ENCODE measurements at regions not wholly inside any gene's neighbourhood (a gene's known extent, or its start where the extent isn't known, plus 50 kb on each side); places are given as distances from the start of the nearest gene placed in this dataset.

- DNase-seq (ENCODE audit: extremely low read depth, low read depth, low spot score) = no peak
Observed at GRCh38 chr5:31049936-31050704, 143.4 kb upstream of the CDH6 start.

DNA sequence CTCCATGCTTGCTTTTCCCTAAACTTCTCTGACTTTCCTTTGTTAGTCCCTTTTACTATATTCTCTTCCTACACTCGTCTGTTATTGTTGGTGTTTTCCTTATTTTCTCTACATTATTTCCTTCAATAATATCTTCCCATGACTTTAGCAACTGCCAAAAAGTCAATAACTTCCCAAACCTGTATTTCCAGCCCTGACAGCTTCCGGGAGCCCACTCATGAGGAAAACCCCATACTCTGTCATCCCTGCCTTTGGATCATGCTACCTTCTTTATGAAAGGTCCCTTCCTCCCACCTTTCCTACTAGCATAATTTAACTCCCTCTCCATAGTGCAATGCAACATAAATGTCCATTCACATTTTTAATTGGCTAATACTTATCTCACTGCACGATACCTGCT lies 144.0 kb upstream of the CDH6 start:
- no peak for DNase-seq (ENCODE audit: extremely low read depth, low read depth, low spot score)

DNA sequence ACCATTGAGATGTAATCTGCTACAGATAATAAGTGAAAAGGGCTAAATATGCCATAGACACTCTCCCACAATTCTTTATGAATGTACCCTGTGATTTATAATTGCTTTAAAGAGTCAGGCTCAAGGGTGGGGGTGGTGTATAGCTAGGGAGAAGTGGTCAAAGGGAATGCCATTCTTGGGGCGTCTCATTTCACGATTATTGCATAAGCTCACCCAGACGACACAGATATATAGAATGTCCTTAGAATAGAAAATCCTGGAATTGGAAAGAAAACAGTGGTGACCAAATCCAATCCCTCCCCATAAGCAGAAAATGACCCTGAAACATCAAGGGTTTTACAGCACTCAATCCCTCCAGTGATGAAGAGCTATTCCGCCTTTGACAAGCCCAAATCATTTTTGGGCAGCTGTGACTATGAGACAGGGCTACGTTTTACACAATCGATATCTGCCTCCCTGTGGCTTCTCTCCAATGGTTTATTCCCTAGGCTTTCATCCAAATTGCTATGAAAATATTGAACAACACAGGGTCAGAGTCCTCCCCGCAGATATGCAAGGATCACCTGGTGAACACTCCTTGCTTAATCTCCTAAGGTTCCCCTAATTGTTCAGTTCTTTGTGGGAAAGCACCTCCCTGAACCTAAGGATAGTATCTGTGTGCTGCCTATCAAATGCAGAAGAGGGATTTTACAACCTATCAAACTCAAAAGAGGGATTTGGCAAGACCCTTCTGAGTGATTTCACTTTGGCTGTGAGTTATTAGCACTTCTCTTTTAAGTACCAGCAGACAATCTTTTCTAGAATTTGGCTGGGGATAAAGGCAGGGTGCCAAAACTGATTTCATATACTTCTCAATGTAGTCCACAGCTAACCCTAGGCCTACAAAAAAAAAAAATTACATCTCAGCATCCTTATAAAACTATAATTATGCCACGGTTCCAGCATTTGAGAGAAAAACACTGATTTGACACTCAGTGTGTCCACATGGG lies 144.9 kb upstream of the CDH6 start:
- DNase-seq (ENCODE audit: extremely low read depth, low read depth, low spot score) = no peak

- DNase-seq (ENCODE audit: extremely low read depth, low read depth, low spot score) = no peak
Observed at GRCh38 chr5:31047621-31048020, 145.9 kb upstream of the CDH6 start.

- DNase-seq (ENCODE audit: extremely low read depth, low read depth, low spot score) = no peak
Observed at GRCh38 chr5:31047007-31047406, 146.5 kb upstream of the CDH6 start.

- DNase-seq (ENCODE audit: extremely low read depth, low read depth, low spot score) = no peak
Observed at GRCh38 chr5:31036411-31036810, 157.1 kb upstream of the CDH6 start.

DNA sequence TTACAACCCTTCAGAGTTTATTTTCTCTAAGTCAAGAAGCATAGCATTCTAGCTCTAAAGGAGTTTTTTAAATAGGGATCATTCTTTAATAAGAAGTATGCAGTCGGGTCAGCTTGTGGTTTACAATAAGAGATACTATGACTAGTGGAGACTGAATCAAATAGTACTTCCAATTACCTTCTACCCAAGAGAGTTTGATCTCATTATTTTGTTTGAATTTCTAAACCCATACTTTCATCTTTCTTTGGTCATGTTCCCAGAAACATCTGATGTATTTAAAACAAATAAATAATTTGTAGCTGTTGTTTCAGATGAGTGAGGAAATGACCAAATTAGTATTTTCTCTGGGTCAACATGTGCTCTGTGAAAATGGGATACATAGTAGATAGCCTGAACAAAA lies 160.2 kb upstream of the CDH6 start:
- DNase-seq (ENCODE audit: extremely low read depth, low read depth, low spot score) = no peak

GRCh38 chr5:31029925-31030324 lies 163.6 kb upstream of the CDH6 start:
- DNase-seq (ENCODE audit: extremely low read depth, low read depth, low spot score) = no peak

DNA sequence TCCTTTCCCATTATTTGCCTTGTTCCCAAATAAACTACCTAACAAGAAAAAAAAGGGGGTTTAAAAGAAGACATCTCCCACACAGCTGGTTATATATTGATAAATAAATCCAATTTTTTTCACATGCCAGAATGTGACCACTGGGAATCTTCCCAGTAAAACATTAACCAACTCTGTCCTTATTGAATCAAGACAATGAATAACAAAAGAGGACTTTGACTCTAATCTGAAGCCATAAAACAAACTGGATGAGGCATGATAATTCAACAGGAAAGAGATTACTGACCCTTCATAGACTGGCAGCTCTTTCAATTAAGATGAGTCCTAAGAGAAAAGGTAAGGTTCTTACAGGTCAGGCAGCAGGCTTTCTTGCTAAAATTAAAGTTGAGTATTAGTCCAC lies 165.8 kb upstream of the CDH6 start:
- DNase-seq (ENCODE audit: extremely low read depth, low read depth, low spot score) = no peak

GRCh38 chr5:31023105-31023504 lies 170.4 kb upstream of the CDH6 start:
- DNase-seq (ENCODE audit: extremely low read depth, low read depth, low spot score) = no peak

DNA sequence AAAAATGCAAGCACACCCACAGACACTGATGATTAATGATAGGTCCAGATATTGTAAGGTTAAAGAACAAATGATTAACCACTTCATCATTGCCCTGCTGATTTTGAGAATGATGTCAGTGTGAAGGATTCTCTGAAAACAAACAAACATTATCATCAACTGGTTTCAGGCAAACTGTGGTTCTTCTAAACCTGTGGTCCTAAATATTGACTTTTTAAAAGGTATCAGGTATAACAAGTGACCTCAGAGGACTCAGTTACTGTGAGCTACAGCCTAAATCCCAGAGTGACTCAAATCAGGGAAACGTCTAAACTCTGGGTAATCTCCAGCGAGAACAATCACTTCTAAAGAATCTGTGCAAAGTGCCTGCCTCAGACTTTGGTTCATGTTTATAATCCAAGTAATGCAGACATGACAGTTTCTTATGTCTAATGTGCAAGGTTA lies 172.3 kb upstream of the CDH6 start:
- no peak for DNase-seq (ENCODE audit: extremely low read depth, low read depth, low spot score)

- DNase-seq (ENCODE audit: extremely low read depth, low read depth, low spot score) = no peak
Observed at GRCh38 chr5:31008231-31008630, 185.3 kb upstream of the CDH6 start.

- DNase-seq (ENCODE audit: extremely low read depth, low read depth, low spot score) = no peak
Observed at GRCh38 chr5:31007672-31008071, 185.8 kb upstream of the CDH6 start.

DNA sequence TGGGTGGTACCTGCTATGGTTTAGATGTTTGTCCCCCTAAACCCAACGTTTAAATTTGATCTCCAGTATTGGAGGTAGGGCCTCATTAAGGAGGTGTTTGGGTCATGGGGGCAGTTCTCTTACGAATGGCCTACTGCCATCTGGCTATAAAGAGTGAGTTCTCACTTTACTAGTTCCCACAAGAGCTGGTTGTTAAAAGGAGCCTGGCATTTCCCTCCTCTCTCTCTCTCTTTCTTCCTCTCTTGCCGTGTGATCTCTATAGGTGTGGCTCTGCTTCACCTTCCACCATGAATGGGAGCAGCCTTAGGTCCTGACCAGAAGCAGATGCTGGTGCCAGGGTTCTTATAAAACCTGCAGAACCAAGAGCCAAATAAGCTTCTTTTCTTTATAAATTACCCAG lies 193.2 kb upstream of the CDH6 start:
- no peak for DNase-seq (ENCODE audit: extremely low read depth, low read depth, low spot score)

- no peak for DNase-seq (ENCODE audit: extremely low read depth, low read depth, low spot score)
Observed at GRCh38 chr5:30997681-30998080, 195.8 kb upstream of the CDH6 start.

- DNase-seq (ENCODE audit: extremely low read depth, low read depth, low spot score) = no peak
Observed at GRCh38 chr5:30994902-30995301, 198.6 kb upstream of the CDH6 start.

GRCh38 chr5:30994176-30994575 lies 199.3 kb upstream of the CDH6 start:
- no peak for DNase-seq (ENCODE audit: extremely low read depth, low read depth, low spot score)

GRCh38 chr5:30991462-30991861 lies 202.0 kb upstream of the CDH6 start:
- no peak for DNase-seq (ENCODE audit: extremely low read depth, low read depth, low spot score)

GRCh38 chr5:30981576-30981975 lies 211.9 kb upstream of the CDH6 start:
- DNase-seq (ENCODE audit: extremely low read depth, low read depth, low spot score) = no peak

DNA sequence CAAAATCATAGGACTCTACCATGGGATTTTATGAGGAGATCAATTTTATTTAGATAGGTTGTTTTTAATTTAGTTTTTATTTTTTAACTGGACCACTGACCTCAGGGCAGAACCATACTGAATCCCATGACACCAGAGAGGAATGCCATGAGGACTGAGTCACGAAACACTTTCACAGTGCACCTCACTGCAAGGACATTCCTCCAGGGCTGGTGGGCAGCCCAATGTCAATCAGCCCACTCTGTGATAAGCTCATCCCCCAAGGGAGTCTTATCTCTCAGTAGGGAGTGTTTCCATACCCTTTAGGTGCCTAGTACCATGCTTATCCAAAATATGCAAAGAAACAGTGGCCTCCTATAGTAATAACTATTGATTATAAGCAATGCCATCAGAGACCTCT lies 224.5 kb upstream of the CDH6 start:
- DNase-seq (ENCODE audit: extremely low read depth, low read depth, low spot score) = no peak

DNA sequence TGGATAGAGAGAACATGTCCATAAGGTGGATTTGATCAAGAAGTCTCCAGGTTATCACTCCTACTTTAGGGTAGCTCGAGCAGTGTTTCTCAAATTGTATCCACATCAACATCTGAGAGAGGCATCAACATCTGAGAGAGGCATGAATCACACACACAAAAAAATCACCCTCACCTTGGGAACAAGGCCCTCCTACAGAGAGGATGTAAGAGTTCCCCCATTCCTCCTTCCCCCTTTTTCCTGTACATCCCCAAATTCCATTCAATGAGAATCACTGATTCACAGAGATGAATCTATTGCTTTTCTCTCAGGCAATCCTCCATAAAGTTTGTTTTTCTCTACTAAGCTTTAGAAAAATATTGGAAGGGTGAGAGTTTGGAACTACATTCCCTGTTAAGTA lies 233.4 kb upstream of the CDH6 start:
- DNase-seq (ENCODE audit: extremely low read depth, low read depth, low spot score) = no peak

- no peak for DNase-seq (ENCODE audit: extremely low read depth, low read depth, low spot score)
Observed at GRCh38 chr5:30959238-30959637, 234.2 kb upstream of the CDH6 start.

Measured in glomerular endothelial cell (primary cell).